Body of pancreas (tissue), 4 donors: ENCODE measurements at regions not wholly inside any gene's neighbourhood (a gene's known extent, or its start where the extent isn't known, plus 50 kb on each side); places are given as distances from the start of the nearest gene placed in this dataset.

Experiments
- POLR2A ChIP-seq, 3 donors: fragments of 450-650 bp; IDR thresholded peaks; one replicate each; pipeline ENCODE4 v1.6.1; 2016; ENCODE audit warnings: antibody characterized with exemption in 3 of 3, mild to moderate bottlenecking in 2 of 3
- TF ChIP-seq, protein P1 (sequence below), 7 experiments: fragments of 450-650 bp in 4 of 7; fragments of 200-600 bp in 3 of 7; sonication (generic) in 3 of 7; IDR thresholded peaks; one replicate each; pipeline ENCODE4 v1.5.1; 2016 to 2019; ENCODE audit warnings: antibody characterized with exemption in 7 of 7

DNA sequence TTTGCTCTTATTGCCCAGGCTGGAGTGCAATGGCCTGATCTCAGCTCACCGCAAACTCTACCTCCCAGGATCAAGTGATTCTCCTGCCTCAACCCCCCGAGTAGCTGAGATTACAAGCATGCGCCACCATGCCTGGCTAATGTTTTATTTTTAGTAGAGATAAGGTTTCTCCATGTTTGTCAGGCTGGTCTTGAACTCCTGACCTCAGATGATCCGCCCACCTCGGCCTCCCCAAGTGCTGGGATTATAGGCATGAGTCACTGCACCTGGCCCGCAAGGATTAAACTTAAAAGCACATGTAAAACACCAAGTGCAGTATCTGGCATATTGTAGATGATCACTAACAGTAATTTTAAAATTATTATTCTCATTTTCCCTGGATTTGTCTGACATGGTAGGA, 72.9 kb downstream of the C1QL2 start:
- TF ChIP-seq, protein P1, sequence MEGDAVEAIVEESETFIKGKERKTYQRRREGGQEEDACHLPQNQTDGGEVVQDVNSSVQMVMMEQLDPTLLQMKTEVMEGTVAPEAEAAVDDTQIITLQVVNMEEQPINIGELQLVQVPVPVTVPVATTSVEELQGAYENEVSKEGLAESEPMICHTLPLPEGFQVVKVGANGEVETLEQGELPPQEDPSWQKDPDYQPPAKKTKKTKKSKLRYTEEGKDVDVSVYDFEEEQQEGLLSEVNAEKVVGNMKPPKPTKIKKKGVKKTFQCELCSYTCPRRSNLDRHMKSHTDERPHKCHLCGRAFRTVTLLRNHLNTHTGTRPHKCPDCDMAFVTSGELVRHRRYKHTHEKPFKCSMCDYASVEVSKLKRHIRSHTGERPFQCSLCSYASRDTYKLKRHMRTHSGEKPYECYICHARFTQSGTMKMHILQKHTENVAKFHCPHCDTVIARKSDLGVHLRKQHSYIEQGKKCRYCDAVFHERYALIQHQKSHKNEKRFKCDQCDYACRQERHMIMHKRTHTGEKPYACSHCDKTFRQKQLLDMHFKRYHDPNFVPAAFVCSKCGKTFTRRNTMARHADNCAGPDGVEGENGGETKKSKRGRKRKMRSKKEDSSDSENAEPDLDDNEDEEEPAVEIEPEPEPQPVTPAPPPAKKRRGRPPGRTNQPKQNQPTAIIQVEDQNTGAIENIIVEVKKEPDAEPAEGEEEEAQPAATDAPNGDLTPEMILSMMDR (IDR thresholded peaks at IDR 0.05): no peak
- TF ChIP-seq POLR2A (IDR thresholded peaks at IDR 0.05): no peak
